ENCODE measurements at regions not wholly inside any gene's neighbourhood (a gene's known extent, or its start where the extent isn't known, plus 50 kb on each side); places are given as distances from the start of the nearest gene placed in this dataset.

DNA sequence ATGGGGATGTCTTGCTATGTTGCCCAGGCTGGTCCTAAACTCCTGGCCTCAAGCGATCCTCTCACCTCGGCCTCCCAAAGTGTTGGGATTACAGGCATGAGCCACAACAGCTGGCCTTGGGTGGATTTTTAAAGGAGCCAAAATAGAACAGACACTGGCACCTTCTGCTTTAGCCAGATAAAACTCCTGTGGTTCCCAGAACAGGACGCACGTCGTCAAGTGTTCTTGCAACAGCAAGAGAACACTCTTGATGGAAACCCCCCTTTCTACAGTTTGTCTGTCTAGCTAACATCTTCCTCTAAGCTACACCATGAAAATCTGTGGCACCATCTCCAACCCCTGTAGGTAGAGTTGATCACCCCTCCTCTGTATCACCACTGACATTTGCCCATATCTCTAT, 122.6 kb downstream of the NPIPB5 start:
- no peak overlapping the region for H3K9ac ChIP-seq (ENCODE audit: low read length in 3 of 3)
- TF ChIP-seq, protein P1, sequence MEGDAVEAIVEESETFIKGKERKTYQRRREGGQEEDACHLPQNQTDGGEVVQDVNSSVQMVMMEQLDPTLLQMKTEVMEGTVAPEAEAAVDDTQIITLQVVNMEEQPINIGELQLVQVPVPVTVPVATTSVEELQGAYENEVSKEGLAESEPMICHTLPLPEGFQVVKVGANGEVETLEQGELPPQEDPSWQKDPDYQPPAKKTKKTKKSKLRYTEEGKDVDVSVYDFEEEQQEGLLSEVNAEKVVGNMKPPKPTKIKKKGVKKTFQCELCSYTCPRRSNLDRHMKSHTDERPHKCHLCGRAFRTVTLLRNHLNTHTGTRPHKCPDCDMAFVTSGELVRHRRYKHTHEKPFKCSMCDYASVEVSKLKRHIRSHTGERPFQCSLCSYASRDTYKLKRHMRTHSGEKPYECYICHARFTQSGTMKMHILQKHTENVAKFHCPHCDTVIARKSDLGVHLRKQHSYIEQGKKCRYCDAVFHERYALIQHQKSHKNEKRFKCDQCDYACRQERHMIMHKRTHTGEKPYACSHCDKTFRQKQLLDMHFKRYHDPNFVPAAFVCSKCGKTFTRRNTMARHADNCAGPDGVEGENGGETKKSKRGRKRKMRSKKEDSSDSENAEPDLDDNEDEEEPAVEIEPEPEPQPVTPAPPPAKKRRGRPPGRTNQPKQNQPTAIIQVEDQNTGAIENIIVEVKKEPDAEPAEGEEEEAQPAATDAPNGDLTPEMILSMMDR (IDR thresholded peaks at IDR 0.05; ENCODE audit: borderline replicate concordance, extremely low read depth, insufficient read depth): no peak
- H3K27me3 ChIP-seq (ENCODE audit: control insufficient read depth, insufficient read depth, low read length): no peaks in the 10 kb centered on the region
- no peaks in the 10 kb centered on the region for H3K36me3 ChIP-seq (ENCODE audit: control insufficient read depth in 2 of 3, insufficient read depth in 3 of 3, low read length in 3 of 3)
- no peaks in the 10 kb centered on the region for H3K9me3 ChIP-seq (ENCODE audit: control insufficient read depth in 2 of 3, insufficient read depth in 1 of 3, low read length in 3 of 3)
- no peak overlapping the region for H3K4me3 ChIP-seq (ENCODE audit: low read length in 3 of 3)
- intact Hi-C loops (cut with DNase I): no loop called here
- no peak for FAIRE-seq
- no peak for DNase-seq
- H3K27ac ChIP-seq (ENCODE audit: low read depth in 2 of 2, low read length in 2 of 2): no peak overlapping the region
- H3K4me1 ChIP-seq (ENCODE audit: control insufficient read depth in 2 of 3, insufficient read depth in 2 of 3, low read depth in 1 of 3, low read length in 3 of 3): no peaks in the 10 kb centered on the region

DNA sequence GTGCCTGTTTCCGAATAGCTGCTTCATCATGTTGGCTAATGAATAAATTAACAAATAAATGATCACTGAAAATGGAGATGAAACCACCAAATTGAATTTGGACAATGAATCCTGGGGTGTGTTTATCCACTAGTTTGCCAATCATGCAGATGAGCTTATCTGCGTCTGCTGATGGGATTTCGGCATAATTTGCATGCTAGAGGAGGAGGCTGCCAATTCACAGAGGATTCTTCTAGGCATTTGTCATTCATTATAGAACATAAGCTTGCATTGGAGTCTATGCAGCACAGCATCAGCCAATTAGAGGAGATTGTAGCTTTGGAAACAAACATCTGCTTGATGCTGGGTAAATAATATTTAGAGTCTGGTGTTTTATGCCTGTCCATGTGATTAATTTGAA, 123.1 kb downstream of the NPIPB5 start:
- Histone ChIP-seq H3K36me3 (ENCODE audit: control insufficient read depth in 2 of 3, insufficient read depth in 3 of 3, low read length in 3 of 3) (no peaks in the 10 kb centered on the region), H3K9ac (ENCODE audit: low read length in 3 of 3) (no peak overlapping the region), H3K4me1 (ENCODE audit: control insufficient read depth in 2 of 3, insufficient read depth in 2 of 3, low read depth in 1 of 3, low read length in 3 of 3) (no peaks in the 10 kb centered on the region), H3K4me3 (ENCODE audit: low read length in 3 of 3) (no peak overlapping the region), H3K27ac (ENCODE audit: low read depth in 2 of 2, low read length in 2 of 2) (no peak overlapping the region), H3K9me3 (ENCODE audit: control insufficient read depth in 2 of 3, insufficient read depth in 1 of 3, low read length in 3 of 3) (no peaks in the 10 kb centered on the region), H3K27me3 (ENCODE audit: control insufficient read depth, insufficient read depth, low read length) (no peaks in the 10 kb centered on the region)
- TF ChIP-seq, protein P1 (IDR thresholded peaks at IDR 0.05; ENCODE audit: borderline replicate concordance, extremely low read depth, insufficient read depth): no peak
- DNase-seq (no peak), FAIRE-seq (no peak)
- intact Hi-C loops (cut with DNase I): no loop called here

DNA sequence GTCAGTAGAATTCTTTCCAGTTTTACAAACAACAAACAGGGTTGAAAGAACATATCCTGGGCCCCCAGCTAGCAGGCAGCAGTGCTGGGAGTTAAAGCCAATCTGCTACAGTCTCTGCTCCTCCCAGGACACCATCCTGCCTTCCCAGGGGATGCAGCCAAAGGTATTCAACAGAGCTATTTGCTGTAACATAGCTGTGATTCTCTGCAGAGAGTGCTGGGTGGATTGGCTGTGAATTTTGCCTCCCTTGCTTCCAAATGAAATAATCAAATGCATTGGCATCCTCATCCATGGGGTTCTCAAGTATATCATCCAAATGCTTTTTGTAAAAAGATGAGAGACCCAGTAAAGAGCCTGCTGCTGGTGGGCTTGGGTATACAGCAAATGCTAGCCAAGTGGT, 124.3 kb downstream of the NPIPB5 start:
- Histone ChIP-seq H3K9ac (ENCODE audit: low read length in 3 of 3) (no peak overlapping the region), H3K4me1 (ENCODE audit: control insufficient read depth in 2 of 3, insufficient read depth in 2 of 3, low read depth in 1 of 3, low read length in 3 of 3) (no peaks in the 10 kb centered on the region), H3K27me3 (ENCODE audit: control insufficient read depth, insufficient read depth, low read length) (no peaks in the 10 kb centered on the region), H3K9me3 (ENCODE audit: control insufficient read depth in 2 of 3, insufficient read depth in 1 of 3, low read length in 3 of 3) (no peaks in the 10 kb centered on the region), H3K36me3 (ENCODE audit: control insufficient read depth in 2 of 3, insufficient read depth in 3 of 3, low read length in 3 of 3) (no peaks in the 10 kb centered on the region), H3K27ac (ENCODE audit: low read depth in 2 of 2, low read length in 2 of 2) (no peak overlapping the region), H3K4me3 (ENCODE audit: low read length in 3 of 3) (no peak overlapping the region)
- TF ChIP-seq, protein P1 (IDR thresholded peaks at IDR 0.05; ENCODE audit: borderline replicate concordance, extremely low read depth, insufficient read depth): no peak
- FAIRE-seq (no peak), DNase-seq (no peak)
- intact Hi-C loops (cut with DNase I): no loop called here

DNA sequence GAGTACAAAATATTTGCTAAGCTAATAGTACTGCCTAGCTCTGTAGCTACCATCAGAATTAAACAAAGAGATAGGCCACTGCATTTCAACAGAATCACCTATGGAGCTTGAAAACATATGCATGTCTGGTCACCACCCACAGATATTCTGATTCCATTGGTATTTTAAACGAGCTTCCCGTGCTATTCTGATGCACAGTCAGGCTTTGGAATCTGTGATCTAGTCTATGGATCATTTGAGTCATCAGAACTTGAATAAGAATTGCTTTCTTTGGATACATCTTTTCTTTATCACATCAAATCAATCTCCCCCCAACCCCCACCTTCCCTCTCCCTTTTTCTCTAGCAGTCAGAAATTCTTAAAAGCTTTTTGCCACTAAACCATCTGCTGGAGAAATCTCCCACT, 124.7 kb downstream of the NPIPB5 start:
- no peaks in the 10 kb centered on the region for H3K4me1 ChIP-seq (ENCODE audit: control insufficient read depth in 2 of 3, insufficient read depth in 2 of 3, low read depth in 1 of 3, low read length in 3 of 3)
- no peaks in the 10 kb centered on the region for H3K27me3 ChIP-seq (ENCODE audit: control insufficient read depth, insufficient read depth, low read length)
- H3K4me3 ChIP-seq (ENCODE audit: low read length in 3 of 3): no peak overlapping the region
- intact Hi-C loops (cut with DNase I): no loop called here
- H3K36me3 ChIP-seq (ENCODE audit: control insufficient read depth in 2 of 3, insufficient read depth in 3 of 3, low read length in 3 of 3): no peaks in the 10 kb centered on the region
- no peaks in the 10 kb centered on the region for H3K9me3 ChIP-seq (ENCODE audit: control insufficient read depth in 2 of 3, insufficient read depth in 1 of 3, low read length in 3 of 3)
- FAIRE-seq (no peak), DNase-seq (no peak)
- H3K9ac ChIP-seq (ENCODE audit: low read length in 3 of 3): no peak overlapping the region
- no peak overlapping the region for H3K27ac ChIP-seq (ENCODE audit: low read depth in 2 of 2, low read length in 2 of 2)
- TF ChIP-seq, protein P1 (IDR thresholded peaks at IDR 0.05; ENCODE audit: borderline replicate concordance, extremely low read depth, insufficient read depth): no peak

All from kidney (tissue), 13 donors.